PC-9 (cell line): ENCODE measurements at regions not wholly inside any gene's neighbourhood (a gene's known extent, or its start where the extent isn't known, plus 50 kb on each side); places are given as distances from the start of the nearest gene placed in this dataset.
A peak's percentile ranks its signal among the peaks of the same experiment; 100 is the strongest.

ENCODE experiments used
- BruUV-seq: library from RNA; stranded (reverse); fragments of 400-500 nt; replicated peaks from 2 replicates; lab custom pipeline; 2021; lab: Mats Ljungman, UMichigan
- CTCF ChIA-PET: fragments of 300-600 bp; sonication (Branson Sonifier 250); formaldehyde crosslinking; loops from one replicate; lab custom pipeline; 2022; ENCODE audit warnings: antibody characterized with exemption; lab: Charles Lee
- POLR2A ChIA-PET: fragments of 300-600 bp; sonication (Branson Sonifier 250); formaldehyde crosslinking; loops from one replicate; lab custom pipeline; 2022; ENCODE audit warnings: antibody characterized with exemption; ENCODE audit not compliant: unreplicated experiment; lab: Charles Lee
- DNase-seq, 2 experiments: peaks; one replicate each; pipeline versions ENCODE4 v3.0.0 to v3.0.0-alpha.2; 2015 to 2022; ENCODE audit warnings: mixed read lengths in 1 of 2
- H2AFZ ChIP-seq: fragments of 200-600 bp; sonication (generic); 2 replicates; pipeline ENCODE4 v1.8.1; 2017; ENCODE audit warnings: antibody characterized with exemption
- H3F3A ChIP-seq: fragments of 200-600 bp; sonication (generic); 2 replicates; pipeline ENCODE4 v1.8.1; 2017; ENCODE audit warnings: antibody characterized with exemption, mild to moderate bottlenecking, low read depth; ENCODE audit not compliant: insufficient read depth
- H3K27ac ChIP-seq: fragments of 200-600 bp; sonication (generic); 2 replicates; pipeline ENCODE4 v1.6.1; 2016; ENCODE audit warnings: mixed run types
- H3K27me3 ChIP-seq: fragments of 200-600 bp; sonication (generic); 2 replicates; pipeline ENCODE4 v1.6.1; 2016; ENCODE audit warnings: low read depth, mixed run types; ENCODE audit not compliant: insufficient read depth
- H3K36me3 ChIP-seq: fragments of 200-600 bp; sonication (generic); 2 replicates; pipeline ENCODE4 v1.6.1; 2016; ENCODE audit warnings: low read depth, mixed run types
- H3K4me1 ChIP-seq: fragments of 200-600 bp; sonication (generic); replicated peaks from 2 replicates; pipeline ENCODE4 v1.6.1; 2016; ENCODE audit warnings: mixed run types; ENCODE audit not compliant: insufficient read depth
- H3K4me2 ChIP-seq: fragments of 200-600 bp; sonication (generic); 2 replicates; pipeline ENCODE4 v1.6.1; 2017; ENCODE audit warnings: mixed run types
- H3K4me3 ChIP-seq: fragments of 200-600 bp; sonication (generic); 2 replicates; pipeline ENCODE4 v1.6.1; 2016; ENCODE audit warnings: mixed run types
- H3K79me2 ChIP-seq: fragments of 200-600 bp; sonication (generic); 2 replicates; pipeline ENCODE4 v1.6.1; 2017; ENCODE audit warnings: low read depth, mixed run types
- H3K9me2 ChIP-seq: fragments of 200-600 bp; sonication (generic); 2 replicates; pipeline ENCODE4 v1.8.1; 2017; ENCODE audit warnings: mild to moderate bottlenecking; ENCODE audit not compliant: insufficient read depth
- H3K9me3 ChIP-seq: fragments of 200-600 bp; sonication (generic); 2 replicates; pipeline ENCODE4 v1.8.1; 2016; ENCODE audit warnings: low read depth; ENCODE audit not compliant: insufficient read depth
- H4K20me1 ChIP-seq: fragments of 200-600 bp; sonication (generic); 2 replicates; pipeline ENCODE4 v1.8.1; 2017; ENCODE audit not compliant: insufficient read depth
- EZH2 ChIP-seq: fragments of 200-600 bp; sonication (generic); IDR thresholded peaks from 2 replicates; pipeline ENCODE4 v1.8.0; 2017; ENCODE audit warnings: antibody characterized with exemption, low read depth
- intact Hi-C: fragments of 100-400 bp; cut with micrococcal nuclease; formaldehyde crosslinking; loops from one replicate; pipeline ENCODE4 v1.10.0; 2022; ENCODE audit not compliant: unreplicated experiment
- TF ChIP-seq, protein P1 (sequence below): fragments of 200-600 bp; sonication (generic); conservative IDR thresholded peaks from 2 replicates; pipeline ENCODE4 v1.6.1; 2017; ENCODE audit warnings: mixed run types, antibody characterized with exemption, mild to moderate bottlenecking, moderate library complexity

DNA sequence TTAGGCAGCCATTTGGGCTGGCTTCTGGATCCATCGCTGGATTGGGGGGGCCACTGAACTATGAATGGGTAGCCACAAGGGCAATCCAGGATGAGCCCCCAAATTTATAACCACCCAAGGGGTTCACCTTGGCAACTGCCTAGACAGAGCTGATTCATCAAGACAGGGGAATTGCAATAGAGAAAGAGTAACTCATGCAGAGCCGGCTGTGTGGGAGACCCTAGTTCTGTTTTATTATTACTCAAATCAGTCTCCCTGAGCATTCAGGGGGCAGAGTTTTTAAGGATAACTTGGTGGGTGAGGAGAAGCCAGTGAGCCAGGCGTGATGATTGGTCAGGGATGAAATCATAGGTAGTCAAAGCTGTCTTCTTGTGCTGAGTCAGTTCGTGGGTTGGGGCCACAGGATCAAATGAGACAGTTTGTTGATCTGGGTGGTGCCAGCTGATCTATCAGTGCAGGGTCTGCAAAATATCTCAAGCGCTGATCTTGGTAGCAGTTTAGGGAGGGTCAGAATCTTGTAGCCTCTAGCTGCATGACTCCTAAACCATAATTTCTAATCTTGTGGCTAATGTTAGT, 57.9 kb downstream of the DNAJB9 start:
- TF ChIP-seq, protein P1, sequence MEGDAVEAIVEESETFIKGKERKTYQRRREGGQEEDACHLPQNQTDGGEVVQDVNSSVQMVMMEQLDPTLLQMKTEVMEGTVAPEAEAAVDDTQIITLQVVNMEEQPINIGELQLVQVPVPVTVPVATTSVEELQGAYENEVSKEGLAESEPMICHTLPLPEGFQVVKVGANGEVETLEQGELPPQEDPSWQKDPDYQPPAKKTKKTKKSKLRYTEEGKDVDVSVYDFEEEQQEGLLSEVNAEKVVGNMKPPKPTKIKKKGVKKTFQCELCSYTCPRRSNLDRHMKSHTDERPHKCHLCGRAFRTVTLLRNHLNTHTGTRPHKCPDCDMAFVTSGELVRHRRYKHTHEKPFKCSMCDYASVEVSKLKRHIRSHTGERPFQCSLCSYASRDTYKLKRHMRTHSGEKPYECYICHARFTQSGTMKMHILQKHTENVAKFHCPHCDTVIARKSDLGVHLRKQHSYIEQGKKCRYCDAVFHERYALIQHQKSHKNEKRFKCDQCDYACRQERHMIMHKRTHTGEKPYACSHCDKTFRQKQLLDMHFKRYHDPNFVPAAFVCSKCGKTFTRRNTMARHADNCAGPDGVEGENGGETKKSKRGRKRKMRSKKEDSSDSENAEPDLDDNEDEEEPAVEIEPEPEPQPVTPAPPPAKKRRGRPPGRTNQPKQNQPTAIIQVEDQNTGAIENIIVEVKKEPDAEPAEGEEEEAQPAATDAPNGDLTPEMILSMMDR = no peak
- no peak for TF ChIP-seq EZH2

DNA sequence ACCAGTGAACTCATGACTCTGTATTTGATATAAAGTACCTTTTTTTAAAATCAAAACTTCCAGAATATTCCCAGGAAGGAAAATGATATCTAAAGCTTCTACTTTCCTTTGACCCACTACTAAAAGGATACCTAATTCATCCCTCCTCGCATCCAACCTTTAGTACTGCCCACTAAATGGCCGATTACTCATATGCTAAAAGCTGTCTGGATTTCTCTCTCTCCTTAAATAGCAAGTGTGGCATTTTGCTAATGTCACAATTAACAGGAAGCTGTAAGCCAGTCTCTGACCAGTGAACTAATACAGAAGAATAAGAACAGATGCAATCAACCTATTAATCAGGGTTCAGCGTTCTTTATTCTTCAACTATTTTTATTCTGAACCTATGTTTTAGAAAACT, 59.0 kb downstream of the DNAJB9 start:
- H3K4me2 ChIP-seq = no peak overlapping the region
- H2AFZ ChIP-seq = 0 out of 2 replicates have a peak overlapping the region, but pooled peaks have one; percentile 41
- TF ChIP-seq EZH2 = no peak
- TF ChIP-seq, protein P1 = no peak
- H3K36me3 ChIP-seq = no peaks in the 10 kb centered on the region
- no peak for DNase-seq
- no peaks in the 10 kb centered on the region for H3K4me1 ChIP-seq
- no peaks in the 10 kb centered on the region for H4K20me1 ChIP-seq
- ChIA-PET CTCF (no interaction called here), POLR2A (no interaction called here)
- no peaks in the 10 kb centered on the region for H3K27me3 ChIP-seq
- no TSS peak for BruUV-seq
- intact Hi-C loops = no loop called here
- no peaks in the 10 kb centered on the region for H3K9me3 ChIP-seq
- H3K9me2 ChIP-seq = no peaks in the 10 kb centered on the region
- no peaks in the 10 kb centered on the region for H3F3A ChIP-seq
- no peaks in the 10 kb centered on the region for H3K79me2 ChIP-seq
- H3K27ac ChIP-seq = no peak overlapping the region
- H3K4me3 ChIP-seq = no peak overlapping the region

More for the DNA sequence above, 57.9 kb downstream of the DNAJB9 start:
- H3K4me3 ChIP-seq = no peak overlapping the region
- CTCF ChIA-PET = no interaction called here
- no peaks in the 10 kb centered on the region for H4K20me1 ChIP-seq
- no peaks in the 10 kb centered on the region for H3K36me3 ChIP-seq
- H3K79me2 ChIP-seq = no peaks in the 10 kb centered on the region
- no peak overlapping the region for H2AFZ ChIP-seq
- H3K9me2 ChIP-seq = no peaks in the 10 kb centered on the region
- no peaks in the 10 kb centered on the region for H3K27me3 ChIP-seq
- no peaks in the 10 kb centered on the region for H3K4me1 ChIP-seq
- POLR2A ChIA-PET = no interaction called here
- no peaks in the 10 kb centered on the region for H3F3A ChIP-seq
- intact Hi-C loops = no loop called here
- H3K9me3 ChIP-seq = no peaks in the 10 kb centered on the region
- BruUV-seq = no TSS peak
- no peak overlapping the region for H3K4me2 ChIP-seq
- DNase-seq = no peak
- H3K27ac ChIP-seq = no peak overlapping the region

DNA sequence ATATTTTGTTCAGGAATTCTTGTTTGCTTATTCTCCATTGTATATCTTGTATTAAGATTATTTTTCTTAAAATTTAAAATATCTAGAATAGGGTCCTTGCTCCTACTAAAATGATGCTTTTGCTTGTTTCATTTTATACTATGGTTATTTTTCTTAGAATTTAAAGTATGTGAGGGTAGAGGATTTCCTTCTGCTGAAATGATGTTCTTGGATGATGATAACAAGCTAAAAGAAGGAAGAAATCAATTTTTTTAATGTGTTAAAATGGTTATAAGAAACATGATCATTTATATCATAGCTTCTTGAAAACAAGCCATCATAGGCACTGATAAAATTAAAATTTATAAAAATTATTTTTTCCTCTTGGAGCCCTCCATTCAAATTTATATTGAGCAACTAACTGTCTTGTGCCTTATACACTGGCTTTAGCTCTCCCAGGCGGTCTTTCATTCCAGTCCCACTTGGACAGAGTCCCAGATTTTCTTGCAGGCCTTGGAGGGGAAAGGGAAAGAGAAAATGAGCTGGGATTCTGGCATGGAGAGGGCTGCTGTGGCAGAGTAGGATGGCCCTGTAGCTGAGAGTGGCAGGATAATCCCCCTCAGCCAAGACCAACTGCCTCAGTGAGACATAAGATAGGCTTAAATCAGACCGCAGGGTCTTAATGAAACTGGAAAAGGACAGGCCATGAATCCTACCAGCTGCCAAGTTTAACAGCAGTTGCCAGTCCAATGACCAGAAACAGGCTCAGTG, 60.2 kb downstream of the DNAJB9 start:
- Histone ChIP-seq H3F3A (no peaks in the 10 kb centered on the region), H2AFZ (no peak overlapping the region), H3K36me3 (no peaks in the 10 kb centered on the region), H3K27me3 (no peaks in the 10 kb centered on the region), H4K20me1 (no peaks in the 10 kb centered on the region), H3K9me3 (no peaks in the 10 kb centered on the region), H3K4me1 (no peaks in the 10 kb centered on the region), H3K79me2 (no peaks in the 10 kb centered on the region), H3K4me2 (no peak overlapping the region), H3K9me2 (no peaks in the 10 kb centered on the region), H3K27ac (no peak overlapping the region), H3K4me3 (no peak overlapping the region)
- TF ChIP-seq, protein P1 = no peak
- TF ChIP-seq EZH2 = no peak
- intact Hi-C loops = no loop called here
- CTCF ChIA-PET = no interaction called here
- BruUV-seq = no TSS peak
- no peak for DNase-seq
- POLR2A ChIA-PET = no interaction called here
